ENCODE measurements at regions not wholly inside any gene's neighbourhood (a gene's known extent, or its start where the extent isn't known, plus 50 kb on each side); places are given as distances from the start of the nearest gene placed in this dataset.

DNA sequence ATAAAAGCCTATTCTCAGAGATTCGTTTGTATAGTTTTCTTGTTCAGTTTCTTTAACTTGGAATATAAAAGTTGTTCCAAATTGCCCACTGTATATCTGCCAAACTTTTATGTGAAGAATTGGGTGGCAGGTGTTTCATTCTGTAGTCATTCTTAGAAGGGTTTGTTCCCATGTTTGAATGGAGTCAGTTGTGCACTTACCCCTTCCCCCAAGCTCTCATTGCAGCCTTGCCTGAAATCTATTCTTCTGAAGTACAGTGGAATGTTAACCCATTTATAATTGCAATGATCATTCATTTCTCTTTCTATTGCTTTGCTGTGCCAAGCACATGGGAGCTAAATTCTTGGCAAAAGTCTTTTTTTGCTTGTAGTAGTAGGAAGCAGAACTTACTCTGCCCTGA, 375.3 kb upstream of the C1orf87 start:
- TF ChIP-seq RAD21 (IDR thresholded peaks at IDR 0.05), result no peak
- TF ChIP-seq, protein P1, sequence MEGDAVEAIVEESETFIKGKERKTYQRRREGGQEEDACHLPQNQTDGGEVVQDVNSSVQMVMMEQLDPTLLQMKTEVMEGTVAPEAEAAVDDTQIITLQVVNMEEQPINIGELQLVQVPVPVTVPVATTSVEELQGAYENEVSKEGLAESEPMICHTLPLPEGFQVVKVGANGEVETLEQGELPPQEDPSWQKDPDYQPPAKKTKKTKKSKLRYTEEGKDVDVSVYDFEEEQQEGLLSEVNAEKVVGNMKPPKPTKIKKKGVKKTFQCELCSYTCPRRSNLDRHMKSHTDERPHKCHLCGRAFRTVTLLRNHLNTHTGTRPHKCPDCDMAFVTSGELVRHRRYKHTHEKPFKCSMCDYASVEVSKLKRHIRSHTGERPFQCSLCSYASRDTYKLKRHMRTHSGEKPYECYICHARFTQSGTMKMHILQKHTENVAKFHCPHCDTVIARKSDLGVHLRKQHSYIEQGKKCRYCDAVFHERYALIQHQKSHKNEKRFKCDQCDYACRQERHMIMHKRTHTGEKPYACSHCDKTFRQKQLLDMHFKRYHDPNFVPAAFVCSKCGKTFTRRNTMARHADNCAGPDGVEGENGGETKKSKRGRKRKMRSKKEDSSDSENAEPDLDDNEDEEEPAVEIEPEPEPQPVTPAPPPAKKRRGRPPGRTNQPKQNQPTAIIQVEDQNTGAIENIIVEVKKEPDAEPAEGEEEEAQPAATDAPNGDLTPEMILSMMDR (IDR thresholded peaks at IDR 0.05; ENCODE audit: low read depth, low read length, missing input control), result no peak
